ENCODE measurements at regions not wholly inside any gene's neighbourhood (a gene's known extent, or its start where the extent isn't known, plus 50 kb on each side); places are given as distances from the start of the nearest gene placed in this dataset.

- peaks cover 12% of the 10 kb centered on the region for H3K9me3 Mint-ChIP-seq
- no peak for TF ChIP-seq CTCF (IDR thresholded peaks at IDR 0.05; ENCODE audit: unreplicated experiment in 3 of 3)
- H3K36me3 Mint-ChIP-seq (ENCODE audit: low read depth), result no peaks in the 10 kb centered on the region
These were observed 116.5 kb upstream of the F13A1 start for GRCh38 chr6:6436946-6437345.

GRCh38 chr6:6438286-6438685 is 117.8 kb upstream of the F13A1 start:
- Mint-ChIP-seq H3K27ac (no peak overlapping the region), H3K9me3 (peaks cover 15% of the 10 kb centered on the region), H3K27me3 (ENCODE audit: low read depth) (no peaks in the 10 kb centered on the region), H3K4me3 (no peak overlapping the region), H3K4me1 (peaks cover 5% of the 10 kb centered on the region), H3K36me3 (ENCODE audit: low read depth) (no peaks in the 10 kb centered on the region)
- TF ChIP-seq CTCF (IDR thresholded peaks at IDR 0.05; ENCODE audit: unreplicated experiment in 3 of 3), result no peak

More at GRCh38 chr6:6436946-6437345, 116.5 kb upstream of the F13A1 start:
- peaks cover 5% of the 10 kb centered on the region for H3K4me1 Mint-ChIP-seq
- no peak overlapping the region for H3K27ac Mint-ChIP-seq
- no peak overlapping the region for H3K4me3 Mint-ChIP-seq
- H3K27me3 Mint-ChIP-seq (ENCODE audit: low read depth), result no peaks in the 10 kb centered on the region

- no peaks in the 10 kb centered on the region for H3K27me3 Mint-ChIP-seq (ENCODE audit: low read depth)
- H3K9me3 Mint-ChIP-seq, result peaks cover 15% of the 10 kb centered on the region
- no peaks in the 10 kb centered on the region for H3K36me3 Mint-ChIP-seq (ENCODE audit: low read depth)
- TF ChIP-seq CTCF (IDR thresholded peaks at IDR 0.05; ENCODE audit: unreplicated experiment in 3 of 3), result no peak
- peaks cover 5% of the 10 kb centered on the region for H3K4me1 Mint-ChIP-seq
- no peak overlapping the region for H3K4me3 Mint-ChIP-seq
- H3K27ac Mint-ChIP-seq, result no peak overlapping the region
These were observed 119.3 kb upstream of the F13A1 start for GRCh38 chr6:6439778-6440177.

GRCh38 chr6:6452002-6452401 is 131.5 kb upstream of the F13A1 start:
- TF ChIP-seq CTCF (IDR thresholded peaks at IDR 0.05; ENCODE audit: unreplicated experiment in 3 of 3), result no peak
- Mint-ChIP-seq H3K9me3 (no peaks in the 10 kb centered on the region), H3K27ac (no peak overlapping the region), H3K27me3 (ENCODE audit: low read depth) (peaks cover 13% of the 10 kb centered on the region), H3K4me1 (no peaks in the 10 kb centered on the region), H3K4me3 (no peak overlapping the region), H3K36me3 (ENCODE audit: low read depth) (no peaks in the 10 kb centered on the region)

GRCh38 chr6:6453186-6453585 is 132.7 kb upstream of the F13A1 start:
- no peaks in the 10 kb centered on the region for H3K36me3 Mint-ChIP-seq (ENCODE audit: low read depth)
- no peak for TF ChIP-seq CTCF (IDR thresholded peaks at IDR 0.05; ENCODE audit: unreplicated experiment in 3 of 3)
- peaks cover 11% of the 10 kb centered on the region for H3K27me3 Mint-ChIP-seq (ENCODE audit: low read depth)
- H3K4me1 Mint-ChIP-seq, result no peaks in the 10 kb centered on the region
- no peaks in the 10 kb centered on the region for H3K9me3 Mint-ChIP-seq
- no peak overlapping the region for H3K27ac Mint-ChIP-seq
- no peak overlapping the region for H3K4me3 Mint-ChIP-seq

- H3K4me3 Mint-ChIP-seq, result no peak overlapping the region
- H3K36me3 Mint-ChIP-seq (ENCODE audit: low read depth), result no peaks in the 10 kb centered on the region
- no peak overlapping the region for H3K27ac Mint-ChIP-seq
- no peaks in the 10 kb centered on the region for H3K9me3 Mint-ChIP-seq
- H3K27me3 Mint-ChIP-seq (ENCODE audit: low read depth), result peaks cover 15% of the 10 kb centered on the region
- TF ChIP-seq CTCF (IDR thresholded peaks at IDR 0.05; ENCODE audit: unreplicated experiment in 3 of 3), result no peak
- H3K4me1 Mint-ChIP-seq, result no peaks in the 10 kb centered on the region
These were observed 133.2 kb upstream of the LY86 start for GRCh38 chr6:6455272-6455671.

Measured in nephron (organoid).